GM18498 (cell line): ENCODE measurements at regions not wholly inside any gene's neighbourhood (a gene's known extent, or its start where the extent isn't known, plus 50 kb on each side); places are given as distances from the start of the nearest gene placed in this dataset.
"Not testable (repeated sequence)": the region's sequence is repeated elsewhere in the genome, so short reads cannot be mapped to it uniquely, and the experiment has no call there.

ENCODE experiments used
- ATAC-seq: cut with Tn5 transposase; IDR thresholded peaks from one replicate; pipeline ENCODE4 v1.9.1; 2021; ENCODE audit warnings: mild to moderate bottlenecking, moderate library complexity; ENCODE audit not compliant: unreplicated experiment

DNA sequence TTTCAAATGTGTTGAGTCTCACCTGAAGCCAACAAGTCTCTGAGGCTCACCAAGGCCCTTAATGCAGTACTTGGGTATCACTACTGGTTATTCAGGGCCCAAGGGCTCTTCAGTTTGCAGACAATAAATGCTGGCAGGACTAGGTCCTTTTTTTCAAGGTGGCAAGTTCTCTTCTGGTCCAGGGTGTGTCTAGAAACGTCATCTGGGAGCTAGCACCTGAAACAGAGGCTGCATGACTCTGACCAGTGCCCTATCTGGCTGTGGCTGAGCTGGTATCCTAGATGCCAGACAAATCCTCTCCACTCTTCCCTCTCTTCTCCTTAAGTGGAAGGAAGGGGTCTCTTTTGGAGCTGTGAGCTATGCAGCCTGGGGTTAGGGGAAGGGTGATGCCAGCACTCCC lies 276.8 kb downstream of the PYDC2 start:
- no peak for ATAC-seq

DNA sequence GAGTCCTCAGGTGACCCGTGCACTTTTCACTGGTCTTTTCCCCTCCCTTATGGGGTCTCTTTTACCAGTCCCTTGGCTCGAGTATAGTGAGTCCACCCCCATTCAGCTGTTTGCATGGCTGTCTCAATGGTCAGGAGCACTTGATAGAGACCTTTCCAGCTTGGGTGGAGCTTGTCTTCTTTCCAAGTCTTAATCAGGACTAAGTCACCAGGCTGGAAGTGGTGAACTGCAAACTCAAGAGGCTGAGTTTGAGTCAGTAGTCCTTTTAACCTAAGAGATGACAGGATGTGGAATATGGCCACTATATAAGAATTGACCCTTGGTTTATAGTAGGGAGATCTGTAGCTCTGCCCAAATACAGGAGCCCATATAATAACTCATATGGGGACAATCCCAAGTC lies 279.7 kb downstream of the PYDC2 start:
- no peak for ATAC-seq

DNA sequence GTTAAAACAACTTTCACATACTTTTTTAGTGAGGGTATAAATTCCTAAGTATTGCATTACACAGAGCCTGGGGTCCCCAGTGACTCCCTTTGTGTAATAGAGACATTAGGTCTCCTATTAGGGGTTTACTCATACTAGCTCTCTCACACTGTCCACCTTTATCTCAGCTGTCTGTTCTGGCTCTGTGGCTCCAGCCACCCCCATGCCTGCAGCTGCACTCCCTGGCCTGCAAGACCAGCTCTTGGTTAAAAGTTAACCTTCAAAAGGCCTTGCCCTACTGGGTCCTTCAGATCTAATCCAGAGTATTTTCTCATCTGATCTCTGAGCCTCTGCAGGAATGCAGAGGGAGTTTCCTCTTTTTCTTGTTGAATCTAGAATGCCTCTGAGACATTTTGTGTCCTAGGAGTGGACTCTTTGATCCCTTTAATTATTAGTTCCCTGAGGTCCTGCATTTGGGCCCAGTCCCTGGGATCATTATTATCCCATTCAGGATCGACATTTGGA lies 280.9 kb downstream of the PYDC2 start:
- ATAC-seq: not testable (repeated sequence)

GRCh38 chr3:191743283-191743682 lies 282.3 kb downstream of the PYDC2 start:
- no peak for ATAC-seq

DNA sequence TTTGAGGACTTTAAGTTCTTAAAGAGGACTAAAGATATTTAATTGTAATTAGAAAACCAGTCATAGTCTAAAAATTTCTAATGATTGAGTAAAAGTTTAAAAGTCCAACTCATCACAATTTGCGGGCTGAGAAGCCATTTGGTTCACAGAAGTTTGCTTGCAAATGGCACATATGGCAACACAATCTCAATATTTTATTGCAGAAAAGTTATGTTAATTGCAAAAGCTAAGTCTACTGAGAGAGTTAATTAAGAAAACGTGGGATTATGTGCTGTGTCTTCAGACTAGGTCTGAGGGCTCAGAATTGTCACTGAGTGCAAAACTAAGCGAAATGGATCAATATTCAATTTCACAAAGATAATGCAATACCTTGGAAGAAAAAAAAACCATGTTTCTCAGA lies 289.7 kb downstream of the PYDC2 start:
- ATAC-seq: no peak

DNA sequence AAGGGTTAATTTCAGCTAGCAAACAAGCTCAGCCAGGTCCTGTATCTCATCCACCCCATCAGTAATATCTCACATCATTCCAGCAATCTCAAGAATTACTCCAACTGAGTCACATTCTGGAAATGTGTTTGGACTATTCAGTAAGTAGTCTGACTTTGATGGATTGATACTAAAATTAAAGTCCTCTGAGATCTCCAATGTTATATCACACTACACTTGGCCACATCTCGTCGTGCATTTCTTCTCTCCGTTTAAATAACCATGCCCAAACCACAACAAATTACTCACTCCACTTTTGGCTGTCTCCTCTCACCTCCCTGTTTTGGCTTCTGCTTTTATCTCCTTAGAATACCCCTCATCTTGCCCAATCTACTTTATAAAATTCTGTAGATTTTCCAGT lies 292.2 kb downstream of the PYDC2 start:
- no peak for ATAC-seq

- no peak for ATAC-seq
Measured at GRCh38 chr3:191761906-191762305, 300.9 kb downstream of the PYDC2 start.

GRCh38 chr3:191762323-191762960 lies 301.5 kb downstream of the PYDC2 start:
- ATAC-seq: no peak

GRCh38 chr3:191768421-191768820 lies 307.5 kb downstream of the PYDC2 start:
- no peak for ATAC-seq

GRCh38 chr3:191770541-191770940 lies 309.6 kb downstream of the PYDC2 start:
- no peak for ATAC-seq

DNA sequence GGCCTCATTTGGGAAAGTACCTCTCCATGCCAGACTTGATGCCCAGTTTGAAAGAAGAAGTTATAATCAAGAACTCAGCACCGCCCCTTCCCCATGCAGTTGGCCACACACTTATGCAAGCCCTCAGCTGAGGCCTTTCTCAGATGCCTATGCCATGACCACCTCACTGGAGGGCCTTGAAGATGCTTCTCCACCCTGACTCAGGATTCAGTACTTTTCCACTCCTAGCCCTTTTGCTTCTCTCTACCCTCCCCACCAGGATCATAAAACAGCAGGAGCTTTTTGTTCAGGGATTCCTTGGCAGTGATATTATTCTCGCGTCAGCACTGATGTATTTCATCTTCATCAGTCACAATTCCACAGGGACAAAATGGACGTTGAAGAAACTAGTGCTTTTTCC lies 313.5 kb downstream of the PYDC2 start:
- no peak for ATAC-seq

- ATAC-seq: no peak
Measured at GRCh38 chr3:191775451-191776233, 314.7 kb downstream of the PYDC2 start.

DNA sequence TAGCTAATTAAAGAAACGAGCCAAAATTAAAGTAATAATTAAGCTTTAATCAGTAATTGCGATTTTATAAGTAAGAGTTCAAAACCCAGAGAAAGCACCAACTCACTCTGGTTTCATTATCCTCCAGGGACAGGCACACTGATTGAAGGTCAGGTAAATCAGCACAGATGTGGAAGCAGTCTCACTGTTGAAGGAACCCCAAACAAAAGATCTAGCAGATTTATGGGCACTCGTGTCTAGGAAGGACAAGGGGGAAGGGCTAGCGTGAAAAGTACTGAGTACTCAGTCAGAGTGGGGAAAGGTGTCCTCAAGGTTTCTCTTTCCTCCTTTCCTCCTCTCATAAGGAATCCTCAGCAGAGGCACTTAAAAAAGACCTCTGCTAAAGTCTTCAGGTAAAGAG lies 320.1 kb downstream of the PYDC2 start:
- ATAC-seq: no peak

DNA sequence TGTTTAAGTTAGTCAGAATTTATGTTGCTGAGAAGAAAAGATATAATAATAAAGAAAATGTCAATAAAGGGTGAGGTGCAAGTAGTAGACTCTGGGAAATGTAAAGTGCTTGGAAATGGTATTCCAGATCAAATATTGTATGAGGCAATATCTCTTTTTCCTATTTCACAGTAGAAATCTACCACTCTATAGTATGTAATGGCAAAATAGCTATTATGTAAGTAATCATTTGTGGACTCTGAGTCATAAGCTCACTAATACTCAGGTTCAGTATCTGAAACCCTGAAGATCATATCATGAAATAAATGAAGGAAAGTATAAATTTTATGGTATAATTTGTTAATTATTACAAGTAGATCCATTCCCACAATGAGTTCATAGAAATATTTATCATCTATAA lies 322.1 kb downstream of the PYDC2 start:
- ATAC-seq: no peak

DNA sequence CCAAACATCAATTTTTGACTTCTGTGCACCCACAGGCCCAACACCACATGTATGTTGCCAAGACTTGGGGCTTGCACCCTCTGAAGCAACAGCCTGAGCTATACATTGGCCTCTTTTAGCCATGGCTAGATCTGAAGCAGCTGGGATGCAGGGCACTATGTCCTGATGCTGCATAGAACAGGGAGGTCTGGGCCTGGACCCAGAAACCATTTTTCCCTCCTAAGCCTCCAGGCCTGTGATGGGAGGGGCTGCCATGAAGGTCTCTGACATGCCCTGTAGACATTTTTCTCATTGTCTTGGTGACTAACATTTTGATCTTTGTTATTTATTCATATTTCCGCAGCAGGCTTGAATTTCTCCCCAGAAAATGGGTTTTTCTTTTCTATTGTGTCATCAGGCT lies 330.0 kb downstream of the PYDC2 start:
- ATAC-seq: no peak

DNA sequence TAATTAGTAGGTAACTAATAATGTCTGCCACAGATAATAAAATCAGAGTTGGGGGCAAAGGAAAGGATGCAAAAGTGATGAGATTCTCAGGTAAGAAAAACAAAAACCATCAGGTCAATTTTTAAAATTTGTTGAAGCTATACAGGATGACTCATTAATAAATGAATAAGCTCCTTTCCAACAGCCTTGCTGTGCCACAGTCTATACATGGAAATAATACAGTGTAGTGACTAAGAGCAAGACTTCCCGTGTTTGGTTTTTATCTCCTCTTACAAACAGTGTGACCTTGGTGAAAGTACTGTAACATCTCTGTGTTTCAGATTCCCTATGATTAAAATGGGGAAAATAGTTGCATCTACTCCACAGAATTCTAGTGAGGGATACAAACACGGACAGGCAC lies 331.6 kb downstream of the PYDC2 start:
- no peak for ATAC-seq

DNA sequence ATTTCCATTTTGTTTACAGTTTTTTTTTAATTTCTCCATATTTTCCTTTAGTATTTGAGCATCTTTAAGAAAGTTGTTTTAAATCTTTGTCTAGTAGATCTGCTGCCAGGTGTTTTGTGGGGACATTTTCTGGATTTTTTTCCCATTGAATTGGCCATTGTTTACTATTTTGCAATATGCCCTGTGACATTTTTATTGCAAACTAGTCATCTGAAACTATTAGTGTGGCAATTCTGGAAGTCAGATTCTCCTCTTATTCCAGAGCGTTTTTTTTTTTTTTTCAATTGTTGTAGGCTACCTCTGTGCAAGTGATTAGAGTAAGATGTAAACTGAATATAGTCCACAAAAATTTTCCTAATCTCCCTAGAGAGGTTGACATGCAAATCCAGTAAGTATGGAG lies 334.2 kb downstream of the PYDC2 start:
- no peak for ATAC-seq

- ATAC-seq: no peak
Measured at GRCh38 chr3:191797271-191797670, 336.3 kb downstream of the PYDC2 start.

- ATAC-seq: no peak
Measured at GRCh38 chr3:191802671-191803070, 341.7 kb downstream of the PYDC2 start.

- ATAC-seq: no peak
Measured at GRCh38 chr3:191804935-191805334, 344.0 kb downstream of the PYDC2 start.

DNA sequence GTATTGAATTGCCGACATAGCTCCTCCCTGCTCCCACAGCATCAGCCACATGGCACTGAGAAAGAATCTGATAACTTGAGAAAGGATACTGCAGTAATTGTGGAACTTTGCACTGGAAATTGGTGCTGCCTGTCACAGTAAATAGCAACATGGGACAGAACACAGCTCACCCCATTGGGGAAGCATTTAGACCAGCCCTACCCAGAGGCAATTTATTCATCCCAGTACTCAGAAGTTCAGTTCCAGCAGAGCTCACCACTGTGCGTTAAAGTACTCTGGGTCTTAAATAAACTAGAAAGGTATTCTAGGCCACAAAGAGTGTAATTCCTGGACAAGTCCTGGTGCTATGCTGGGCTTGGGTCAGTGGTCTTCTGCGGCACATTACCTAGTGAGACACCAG lies 347.1 kb downstream of the PYDC2 start:
- ATAC-seq: no peak

DNA sequence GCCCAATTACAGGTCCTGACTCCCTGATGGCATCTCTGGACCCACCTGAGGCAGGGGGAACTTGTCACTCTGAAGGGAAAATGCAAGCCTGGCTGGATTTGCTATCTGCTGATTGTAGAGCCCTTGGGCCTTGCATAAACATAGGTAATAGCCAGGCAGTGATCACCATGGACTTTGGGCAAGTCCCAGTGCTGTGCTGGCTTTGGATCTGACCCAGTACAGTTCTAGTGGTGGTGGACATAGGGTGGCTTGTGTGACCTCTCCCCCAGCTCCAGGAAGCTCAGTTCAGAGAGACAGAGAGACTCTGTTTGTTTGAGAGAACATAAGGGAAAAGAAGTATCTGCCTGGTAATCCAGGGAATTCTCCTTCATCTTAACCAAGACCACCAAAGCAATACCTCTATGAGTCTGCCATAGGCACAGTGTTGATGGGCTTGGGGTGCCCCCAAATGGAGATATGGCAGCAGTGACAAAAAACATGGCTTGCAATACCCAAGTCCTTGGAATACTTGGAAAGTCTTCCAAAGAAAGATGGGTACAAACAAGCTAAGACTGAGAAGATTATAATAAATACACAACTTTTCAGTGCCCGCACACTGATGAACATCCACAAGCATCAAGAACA lies 348.5 kb downstream of the PYDC2 start:
- no peak for ATAC-seq
